Kidney (tissue), 13 donors: ENCODE measurements at regions not wholly inside any gene's neighbourhood (a gene's known extent, or its start where the extent isn't known, plus 50 kb on each side); places are given as distances from the start of the nearest gene placed in this dataset.
"Not testable (repeated sequence)": the region's sequence is repeated elsewhere in the genome, so short reads cannot be mapped to it uniquely, and the experiment has no call there.

ENCODE experiments used
- DNase-seq, 5 donors: peaks; one replicate each; pipeline ENCODE4 v3.0.0-alpha.2; 2013 to 2020
- FAIRE-seq: peaks from 2 replicates; lab custom pipeline; 2012; peaks lifted over from hg19 to GRCh38; lab: Jason Lieb, UNC
- H3K27ac ChIP-seq, 2 donors: one replicate each; pipeline ENCODE4 v1.7.0; 2013; ENCODE audit warnings: low read depth in 2 of 2, low read length in 2 of 2, inconsistent platforms in 1 of 2
- H3K27me3 ChIP-seq: one replicate; pipeline ENCODE4 v1.7.1; 2013; ENCODE audit warnings: low read length, inconsistent platforms; ENCODE audit not compliant: control insufficient read depth, insufficient read depth
- H3K36me3 ChIP-seq, 3 donors: one replicate each; pipeline versions ENCODE4 v1.7.0 to v1.7.1; 2013; ENCODE audit warnings: low read length in 3 of 3, control low read depth in 1 of 3, inconsistent platforms in 1 of 3; ENCODE audit not compliant: insufficient read depth in 3 of 3, control insufficient read depth in 2 of 3
- H3K4me1 ChIP-seq, 3 donors: one replicate each; pipeline versions ENCODE4 v1.7.0 to v1.7.1; 2013; ENCODE audit warnings: low read length in 3 of 3, inconsistent platforms in 1 of 3, low read depth in 1 of 3; ENCODE audit not compliant: control insufficient read depth in 2 of 3, insufficient read depth in 2 of 3
- H3K4me3 ChIP-seq, 3 donors: one replicate each; pipeline versions ENCODE4 v1.7.0 to v1.8.1; 2013; ENCODE audit warnings: low read length in 3 of 3, control low read depth in 1 of 3, inconsistent platforms in 1 of 3
- H3K9ac ChIP-seq, 3 donors: one replicate each; pipeline versions ENCODE4 v1.7.0 to v1.7.1; 2013; ENCODE audit warnings: low read length in 3 of 3, control low read depth in 1 of 3, inconsistent platforms in 1 of 3
- H3K9me3 ChIP-seq, 3 donors: one replicate each; pipeline versions ENCODE4 v1.7.0 to v1.7.1; 2013; ENCODE audit warnings: low read length in 3 of 3, control low read depth in 1 of 3, inconsistent platforms in 1 of 3; ENCODE audit not compliant: control insufficient read depth in 2 of 3, insufficient read depth in 1 of 3
- CTCF ChIP-seq: IDR thresholded peaks from 3 replicates; pipeline ENCODE4 v1.5.1; 2012; ENCODE audit warnings: mild to moderate bottlenecking, moderate library complexity, borderline replicate concordance; ENCODE audit not compliant: insufficient read depth; ENCODE audit errors: extremely low read depth
- intact Hi-C: fragments of 100-400 bp; cut with DNase I; formaldehyde crosslinking; loops from one replicate; pipeline ENCODE4 v1.11.1; 2022
- donor health status: control.
- donor health status: control.
- donor health status: control.
- donor health status: control.
- donor health status: control.
- donor health status: DM: yes; HTN: yes; CAD: no.
- donor health status: Normal renal cell carcinoma (clear cell type).

- H3K27ac ChIP-seq, result no peak overlapping the region
- DNase-seq (no peak), FAIRE-seq (no peak)
- H3K9me3 ChIP-seq, result no peaks in the 10 kb centered on the region
- H3K27me3 ChIP-seq, result no peaks in the 10 kb centered on the region
- no peaks in the 10 kb centered on the region for H3K4me1 ChIP-seq
- no peak overlapping the region for H3K4me3 ChIP-seq
- H3K9ac ChIP-seq, result no peak overlapping the region
- H3K36me3 ChIP-seq, result no peaks in the 10 kb centered on the region
- intact Hi-C loops, result no loop called here
- TF ChIP-seq CTCF, result no peak
These were observed 526.2 kb downstream of the UQCRFS1 start for GRCh38 chr19:28686756-28687155.

GRCh38 chr19:28685802-28686201, 527.1 kb downstream of the UQCRFS1 start:
- H3K4me3 ChIP-seq, result no peak overlapping the region
- H3K36me3 ChIP-seq, result no peaks in the 10 kb centered on the region
- H3K4me1 ChIP-seq, result no peaks in the 10 kb centered on the region
- FAIRE-seq (no peak), DNase-seq (no peak)
- H3K27ac ChIP-seq, result no peak overlapping the region
- TF ChIP-seq CTCF, result no peak
- no peaks in the 10 kb centered on the region for H3K9me3 ChIP-seq
- intact Hi-C loops, result no loop called here
- H3K27me3 ChIP-seq, result no peaks in the 10 kb centered on the region
- H3K9ac ChIP-seq, result no peak overlapping the region

GRCh38 chr19:28685077-28685476, 527.9 kb downstream of the UQCRFS1 start:
- intact Hi-C loops, DNase-seq, H3K27ac ChIP-seq, FAIRE-seq, H3K9me3 ChIP-seq, H3K27me3 ChIP-seq, H3K9ac ChIP-seq, H3K4me1 ChIP-seq, H3K36me3 ChIP-seq, H3K4me3 ChIP-seq: not testable (repeated sequence)

- Histone ChIP-seq H3K4me1 (no peaks in the 10 kb centered on the region), H3K9me3 (no peaks in the 10 kb centered on the region), H3K27ac (no peak overlapping the region), H3K4me3 (no peak overlapping the region), H3K36me3 (no peaks in the 10 kb centered on the region), H3K27me3 (no peaks in the 10 kb centered on the region), H3K9ac (no peak overlapping the region)
- no peak for TF ChIP-seq CTCF
- intact Hi-C loops, result no loop called here
- FAIRE-seq (no peak), DNase-seq (no peak)
These were observed 532.8 kb downstream of the UQCRFS1 start for GRCh38 chr19:28680111-28680510.
